Erythroblast (primary cell): ENCODE measurements at regions not wholly inside any gene's neighbourhood (a gene's known extent, or its start where the extent isn't known, plus 50 kb on each side); places are given as distances from the start of the nearest gene placed in this dataset.

Experiments used
- GATA1 ChIP-seq: IDR thresholded peaks from 2 replicates; pipeline ENCODE4 v1.6.1; 2011; ENCODE audit warnings: low read depth, mild to moderate bottlenecking, control low read depth, low read length, moderate library complexity
- POLR2A ChIP-seq: IDR thresholded peaks from 2 replicates; pipeline ENCODE4 v1.6.1; 2011; ENCODE audit warnings: mild to moderate bottlenecking, low read length

DNA sequence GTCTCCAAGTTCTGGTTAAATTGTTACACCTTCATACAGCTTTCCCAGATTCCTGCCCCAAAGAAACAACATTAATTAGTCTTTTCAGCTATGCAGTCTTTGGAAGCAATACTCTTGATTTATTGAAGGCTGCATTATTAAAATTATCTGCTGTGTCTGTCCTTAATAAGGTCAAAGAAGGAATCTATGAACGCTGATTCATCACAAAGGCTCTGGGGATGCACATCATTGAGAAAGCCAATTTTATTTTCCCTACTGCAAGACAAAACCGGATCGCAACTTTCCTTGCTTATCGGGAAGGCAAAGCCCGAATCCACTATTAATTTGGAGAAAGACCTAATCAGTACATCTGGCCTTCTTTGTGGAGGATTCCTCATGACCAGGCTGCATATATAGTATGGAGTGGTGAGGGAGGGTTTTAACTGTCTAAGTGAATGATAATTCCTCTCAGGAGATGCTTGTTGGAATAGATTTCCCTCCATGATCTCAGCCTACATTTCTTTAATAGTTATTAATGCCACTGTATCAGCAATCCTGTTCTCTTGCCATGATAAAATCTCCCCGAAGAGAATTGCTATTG lies 224.6 kb downstream of the PIK3C3 start:
- no peak for TF ChIP-seq POLR2A
- TF ChIP-seq GATA1: no peak
